Stimulated activated naive CD8-positive, alpha-beta T cell treated with anti-CD3 and anti-CD28 coated beads, Interleukin-15, Interleukin-2, amounts not matched to agents 100 U/mL and 50 U/mL, for 24 hours (primary cell): ENCODE measurements at regions not wholly inside any gene's neighbourhood (a gene's known extent, or its start where the extent isn't known, plus 50 kb on each side); places are given as distances from the start of the nearest gene placed in this dataset.

Experiments
- ATAC-seq: fragments of 150-1000 bp; cut with Tn5 transposase; one replicate; pipeline ENCODE4 v1.10.0; 2021
- DNase-seq: peaks from one replicate; pipeline ENCODE4 v3.0.0; 2021

GRCh38 chr12:4049298-4050080 is 176.3 kb upstream of the PARP11 start:
- ATAC-seq (no peak), DNase-seq (no peak)

GRCh38 chr12:4047421-4047820 is 174.2 kb upstream of the PARP11 start:
- DNase-seq, result no peak
- no peak for ATAC-seq

GRCh38 chr12:4046495-4046840 is 173.3 kb upstream of the PARP11 start:
- DNase-seq, result no peak
- ATAC-seq, result no peak

GRCh38 chr12:4045786-4046494 is 172.7 kb upstream of the PARP11 start:
- ATAC-seq, result no peak
- no peak for DNase-seq

GRCh38 chr12:4044736-4045730 is 171.8 kb upstream of the PARP11 start:
- no peak for ATAC-seq
- no peak for DNase-seq

GRCh38 chr12:4044101-4044500 is 170.9 kb upstream of the PARP11 start:
- no peak for ATAC-seq
- DNase-seq, result no peak

- ATAC-seq (no peak), DNase-seq (no peak)
Measured at GRCh38 chr12:4041187-4041885, 168.1 kb upstream of the PARP11 start.

GRCh38 chr12:4039931-4040330 is 166.7 kb upstream of the PARP11 start:
- ATAC-seq, result no peak

GRCh38 chr12:4037747-4038312 is 164.6 kb upstream of the PARP11 start:
- ATAC-seq (no peak), DNase-seq (peak; percentile 31)

More at GRCh38 chr12:4039931-4040330, 166.7 kb upstream of the PARP11 start:
- DNase-seq, result no peak

- no peak for DNase-seq
Measured at GRCh38 chr12:4036671-4037271, 163.6 kb upstream of the PARP11 start.

GRCh38 chr12:4034921-4035320 is 161.7 kb upstream of the PARP11 start:
- DNase-seq (no peak), ATAC-seq (no peak)

More at GRCh38 chr12:4036671-4037271, 163.6 kb upstream of the PARP11 start:
- ATAC-seq, result no peak

GRCh38 chr12:4032924-4033615 is 159.9 kb upstream of the PARP11 start:
- DNase-seq, result no peak
- ATAC-seq, result no peak

GRCh38 chr12:4031703-4032291 is 158.6 kb upstream of the PARP11 start:
- DNase-seq, result no peak
- ATAC-seq, result no peak

GRCh38 chr12:4030929-4031702 is 157.9 kb upstream of the PARP11 start:
- DNase-seq (peak; percentile 81), ATAC-seq (peak; percentile 89)

GRCh38 chr12:4027412-4027811 is 154.2 kb upstream of the PARP11 start:
- ATAC-seq (peak; percentile 60), DNase-seq (peak; percentile 60)

- DNase-seq (no peak), ATAC-seq (no peak)
Measured at GRCh38 chr12:4026517-4026916, 153.3 kb upstream of the PARP11 start.

GRCh38 chr12:4026020-4026358 is 152.8 kb upstream of the PARP11 start:
- ATAC-seq, result no peak
- no peak for DNase-seq

GRCh38 chr12:4025181-4026019 is 152.2 kb upstream of the PARP11 start:
- no peak for DNase-seq
- no peak for ATAC-seq
